Keratinocyte (primary cell): ENCODE measurements at regions not wholly inside any gene's neighbourhood (a gene's known extent, or its start where the extent isn't known, plus 50 kb on each side); places are given as distances from the start of the nearest gene placed in this dataset.

Experiments
- DNase-seq: peaks from one replicate; pipeline ENCODE4 v3.0.0-alpha.2; 2011; ENCODE audit warnings: low read depth, missing footprints, low spot score
- FAIRE-seq: peaks from 2 replicates; lab custom pipeline; 2011; peaks lifted over from hg19 to GRCh38; lab: Jason Lieb, UNC
- H2AFZ ChIP-seq: 2 replicates; pipeline ENCODE4 v1.6.0; 2012; ENCODE audit warnings: low read length, control low read depth, inconsistent platforms; ENCODE audit not compliant: control insufficient read depth
- H3K27ac ChIP-seq: 2 replicates; pipeline ENCODE4 v1.5.1; 2011; ENCODE audit warnings: low read length; ENCODE audit not compliant: control insufficient read depth, insufficient read depth
- H3K27me3 ChIP-seq: 3 replicates; pipeline ENCODE4 v1.6.0; 2011; ENCODE audit warnings: low read length; ENCODE audit not compliant: control insufficient read depth, insufficient read depth; ENCODE audit errors: extremely low read depth
- H3K36me3 ChIP-seq, 2 experiments: 2 replicates in 1 of 2; 3 replicates in 1 of 2; pipeline ENCODE4 v1.5.1; 2011; ENCODE audit warnings: low read length in 2 of 2, mild to moderate bottlenecking in 1 of 2; ENCODE audit not compliant: control insufficient read depth in 2 of 2, insufficient read depth in 2 of 2; ENCODE audit errors: extremely low read depth in 1 of 2
- H3K4me1 ChIP-seq: 3 replicates; pipeline ENCODE4 v1.5.1; 2011; ENCODE audit warnings: low read length; ENCODE audit not compliant: control insufficient read depth, insufficient read depth; ENCODE audit errors: extremely low read depth
- H3K4me2 ChIP-seq: 3 replicates; pipeline ENCODE4 v1.6.0; 2011; ENCODE audit warnings: low read depth, low read length; ENCODE audit not compliant: control insufficient read depth, insufficient read depth; ENCODE audit errors: extremely low read depth
- H3K4me3 ChIP-seq, 3 experiments: fragments of 200-600 bp in 1 of 3; sonication (generic) in 1 of 3; 2 replicates in 2 of 3; 3 replicates in 1 of 3; pipeline ENCODE4 v1.5.1; 2011 to 2016; ENCODE audit warnings: low read length in 3 of 3, mild to moderate bottlenecking in 3 of 3, control low read depth in 2 of 3, inconsistent platforms in 1 of 3, low read depth in 1 of 3, mixed read lengths in 1 of 3, mixed run types in 1 of 3, moderate library complexity in 1 of 3; ENCODE audit not compliant: control insufficient read depth in 2 of 3, insufficient read depth in 2 of 3; ENCODE audit errors: extremely low read depth in 1 of 3
- H3K79me2 ChIP-seq: 2 replicates; pipeline ENCODE4 v1.6.0; 2012; ENCODE audit warnings: low read length; ENCODE audit not compliant: control insufficient read depth, insufficient read depth
- H3K9ac ChIP-seq: 3 replicates; pipeline ENCODE4 v1.6.0; 2011; ENCODE audit warnings: low read length; ENCODE audit not compliant: control insufficient read depth, insufficient read depth; ENCODE audit errors: extremely low read depth
- H3K9me1 ChIP-seq: 3 replicates; pipeline ENCODE4 v1.6.0; 2011; ENCODE audit warnings: low read length; ENCODE audit not compliant: control insufficient read depth, insufficient read depth; ENCODE audit errors: extremely low read depth
- H3K9me3 ChIP-seq: 2 replicates; pipeline ENCODE4 v1.5.1; 2012; ENCODE audit warnings: low read depth, low read length; ENCODE audit not compliant: control insufficient read depth
- H4K20me1 ChIP-seq: 3 replicates; pipeline ENCODE4 v1.6.0; 2011; ENCODE audit warnings: low read length; ENCODE audit not compliant: control insufficient read depth, insufficient read depth; ENCODE audit errors: extremely low read depth
- EZH2 ChIP-seq: IDR thresholded peaks from one replicate; pipeline ENCODE4 v1.6.1; 2012; ENCODE audit warnings: inconsistent platforms, mild to moderate bottlenecking, low read length, moderate library complexity
- dilution Hi-C: fragments of 300-500 bp; cut with MboI; formaldehyde crosslinking; loops from one replicate; pipeline ENCODE4 v1.7.0; 2020; ENCODE audit warnings: low sequenced_read_pairs; ENCODE audit not compliant: extremely low pct_ligation_motif_present
- TF ChIP-seq, protein P1 (sequence below), 3 experiments: IDR thresholded peaks in 1 of 3; conservative IDR thresholded peaks in 1 of 3; optimal IDR thresholded peaks in 1 of 3; 2 replicates in 2 of 3; 3 replicates in 1 of 3; pipeline versions ENCODE3 to v1.5.1; 2011; ENCODE audit warnings: low read length in 3 of 3, mild to moderate bottlenecking in 3 of 3, moderate library complexity in 2 of 3, control low read depth in 1 of 3, inconsistent platforms in 1 of 3; ENCODE audit not compliant: insufficient read depth in 2 of 3; ENCODE audit errors: extremely low read depth in 1 of 3

DNA sequence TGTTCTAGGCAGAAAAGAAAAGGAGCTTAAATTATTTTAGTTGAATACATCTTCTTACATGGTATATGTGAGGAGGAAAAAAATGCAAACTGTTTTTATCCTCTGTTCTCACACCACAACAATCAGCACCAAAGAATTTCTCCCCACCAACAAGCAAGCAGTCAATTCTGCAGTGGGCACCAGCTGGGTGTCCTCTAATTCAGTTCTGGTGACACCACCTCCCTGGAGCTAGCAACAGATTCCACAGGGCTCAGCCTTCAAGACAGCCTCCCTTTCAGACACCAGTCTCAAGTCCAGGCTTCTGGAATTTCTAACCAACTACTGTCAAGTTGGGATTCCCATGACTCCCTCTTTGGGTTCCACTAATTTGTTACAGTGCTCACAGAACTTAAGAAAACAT is 490.2 kb upstream of the IGFBP3 start:
- Histone ChIP-seq H3K27ac (no peak overlapping the region), H3K79me2 (no peaks in the 10 kb centered on the region), H3K36me3 (no peaks in the 10 kb centered on the region), H3K9me3 (no peaks in the 10 kb centered on the region), H4K20me1 (no peaks in the 10 kb centered on the region), H3K4me1 (no peaks in the 10 kb centered on the region), H3K9me1 (no peaks in the 10 kb centered on the region), H2AFZ (no peak overlapping the region), H3K27me3 (no peaks in the 10 kb centered on the region), H3K9ac (no peak overlapping the region), H3K4me3 (no peak overlapping the region), H3K4me2 (no peak overlapping the region)
- FAIRE-seq, result no peak
- TF ChIP-seq, protein P1, sequence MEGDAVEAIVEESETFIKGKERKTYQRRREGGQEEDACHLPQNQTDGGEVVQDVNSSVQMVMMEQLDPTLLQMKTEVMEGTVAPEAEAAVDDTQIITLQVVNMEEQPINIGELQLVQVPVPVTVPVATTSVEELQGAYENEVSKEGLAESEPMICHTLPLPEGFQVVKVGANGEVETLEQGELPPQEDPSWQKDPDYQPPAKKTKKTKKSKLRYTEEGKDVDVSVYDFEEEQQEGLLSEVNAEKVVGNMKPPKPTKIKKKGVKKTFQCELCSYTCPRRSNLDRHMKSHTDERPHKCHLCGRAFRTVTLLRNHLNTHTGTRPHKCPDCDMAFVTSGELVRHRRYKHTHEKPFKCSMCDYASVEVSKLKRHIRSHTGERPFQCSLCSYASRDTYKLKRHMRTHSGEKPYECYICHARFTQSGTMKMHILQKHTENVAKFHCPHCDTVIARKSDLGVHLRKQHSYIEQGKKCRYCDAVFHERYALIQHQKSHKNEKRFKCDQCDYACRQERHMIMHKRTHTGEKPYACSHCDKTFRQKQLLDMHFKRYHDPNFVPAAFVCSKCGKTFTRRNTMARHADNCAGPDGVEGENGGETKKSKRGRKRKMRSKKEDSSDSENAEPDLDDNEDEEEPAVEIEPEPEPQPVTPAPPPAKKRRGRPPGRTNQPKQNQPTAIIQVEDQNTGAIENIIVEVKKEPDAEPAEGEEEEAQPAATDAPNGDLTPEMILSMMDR (optimal IDR thresholded peaks at IDR 0.05 in 1 of 3, IDR thresholded peaks at IDR 0.05 in 1 of 3, conservative IDR thresholded peaks at IDR 0.05 in 1 of 3; ENCODE audit: extremely low read depth in 1 of 3, insufficient read depth in 2 of 3, low read length in 3 of 3), result no peak
- TF ChIP-seq EZH2, result no peak
- dilution Hi-C loops, result no loop called here
- no peak for DNase-seq

DNA sequence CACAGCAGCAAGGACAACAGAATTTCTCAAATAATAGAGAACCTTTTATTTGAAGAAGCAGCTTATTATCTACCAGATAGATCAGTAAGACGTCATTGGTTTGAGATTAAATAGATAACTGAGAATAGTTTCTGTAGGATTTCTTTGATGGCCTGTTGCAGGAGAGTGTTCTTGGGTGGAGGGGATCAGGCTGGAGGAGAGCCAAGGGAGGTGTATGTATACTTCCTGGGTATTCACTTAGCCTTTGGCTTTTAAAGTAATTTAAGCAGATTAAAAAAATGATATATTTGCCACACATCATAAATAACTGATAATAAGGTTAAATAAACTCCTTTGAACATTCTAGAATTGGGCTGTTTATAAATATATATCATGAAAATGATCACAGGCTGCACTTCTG is 486.1 kb upstream of the IGFBP3 start:
- no peak for TF ChIP-seq EZH2
- TF ChIP-seq, protein P1 (optimal IDR thresholded peaks at IDR 0.05 in 1 of 3, IDR thresholded peaks at IDR 0.05 in 1 of 3, conservative IDR thresholded peaks at IDR 0.05 in 1 of 3; ENCODE audit: extremely low read depth in 1 of 3, insufficient read depth in 2 of 3, low read length in 3 of 3), result no peak
- Histone ChIP-seq H2AFZ (no peak overlapping the region), H3K79me2 (no peaks in the 10 kb centered on the region), H3K27ac (no peak overlapping the region), H3K9me3 (no peaks in the 10 kb centered on the region), H4K20me1 (no peaks in the 10 kb centered on the region), H3K9me1 (no peaks in the 10 kb centered on the region), H3K27me3 (no peaks in the 10 kb centered on the region), H3K4me3 (no peak overlapping the region), H3K36me3 (no peaks in the 10 kb centered on the region), H3K4me1 (no peaks in the 10 kb centered on the region), H3K4me2 (no peak overlapping the region), H3K9ac (no peak overlapping the region)
- no peak for FAIRE-seq
- dilution Hi-C loops, result no loop called here
- DNase-seq, result no peak
